Suprapubic skin (tissue), 4 donors: ENCODE measurements at regions not wholly inside any gene's neighbourhood (a gene's known extent, or its start where the extent isn't known, plus 50 kb on each side); places are given as distances from the start of the nearest gene placed in this dataset.

ENCODE experiments used
- POLR2A ChIP-seq, 2 donors: fragments of 450-650 bp; IDR thresholded peaks; one replicate each; pipeline ENCODE4 v1.6.1; 2017; ENCODE audit warnings: antibody characterized with exemption in 2 of 2, mild to moderate bottlenecking in 2 of 2, moderate library complexity in 2 of 2
- POLR2AphosphoS5 ChIP-seq, 3 donors: sonication (generic); formaldehyde crosslinking; IDR thresholded peaks; one replicate each; pipeline ENCODE4 v1.6.1; 2017; ENCODE audit warnings: antibody characterized with exemption in 3 of 3
- TF ChIP-seq, protein P1 (sequence below), 2 donors: fragments of 200-600 bp in 1 of 2; fragments of 450-650 bp in 1 of 2; sonication (generic) in 1 of 2; IDR thresholded peaks; one replicate each; pipeline ENCODE4 v1.5.1; 2016 to 2019; ENCODE audit warnings: antibody characterized with exemption in 2 of 2, mild to moderate bottlenecking in 1 of 2, moderate library complexity in 1 of 2

DNA sequence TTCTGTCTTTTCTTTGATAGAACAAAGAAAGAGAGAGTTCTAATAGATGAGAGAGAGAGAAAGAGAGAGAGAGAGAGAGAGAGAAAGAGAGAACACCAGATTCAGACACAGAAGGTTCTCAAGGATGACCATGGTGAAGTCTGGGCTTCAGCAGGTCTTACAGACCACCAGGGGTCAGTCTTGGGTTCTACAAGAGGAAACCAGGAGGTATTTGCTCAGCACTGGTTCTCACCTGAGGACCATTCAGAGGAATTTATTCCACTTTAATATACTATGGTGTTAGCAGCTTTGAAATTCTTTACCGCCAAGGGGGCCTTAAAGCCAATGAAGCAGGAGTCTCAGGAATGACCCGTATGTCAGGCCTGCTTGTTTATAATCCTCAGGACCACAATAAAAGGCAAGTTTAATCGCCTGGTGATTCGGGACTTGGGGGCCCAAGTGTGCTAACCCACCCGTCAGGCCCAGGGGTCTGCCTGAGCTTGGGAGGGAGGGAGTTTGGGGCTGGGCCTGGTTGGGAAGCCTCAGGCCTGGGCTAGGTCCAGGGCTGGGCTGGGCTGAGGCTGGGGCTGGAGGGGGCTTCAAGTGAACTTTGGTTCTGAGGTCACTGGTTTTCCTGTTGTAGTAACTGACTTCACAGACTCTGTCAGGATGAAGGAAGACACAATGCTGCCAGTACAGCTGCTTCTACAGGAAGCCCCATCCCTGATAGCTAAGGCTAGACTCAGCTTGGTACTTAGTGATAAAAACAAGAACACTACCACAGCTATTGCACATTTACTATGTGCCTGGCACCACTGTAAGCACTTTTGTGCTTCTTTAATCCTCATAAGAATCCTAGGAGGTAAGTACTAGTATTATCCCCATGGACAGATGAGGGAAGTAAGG, 179.2 kb upstream of the ZBED5 start:
- TF ChIP-seq, protein P1, sequence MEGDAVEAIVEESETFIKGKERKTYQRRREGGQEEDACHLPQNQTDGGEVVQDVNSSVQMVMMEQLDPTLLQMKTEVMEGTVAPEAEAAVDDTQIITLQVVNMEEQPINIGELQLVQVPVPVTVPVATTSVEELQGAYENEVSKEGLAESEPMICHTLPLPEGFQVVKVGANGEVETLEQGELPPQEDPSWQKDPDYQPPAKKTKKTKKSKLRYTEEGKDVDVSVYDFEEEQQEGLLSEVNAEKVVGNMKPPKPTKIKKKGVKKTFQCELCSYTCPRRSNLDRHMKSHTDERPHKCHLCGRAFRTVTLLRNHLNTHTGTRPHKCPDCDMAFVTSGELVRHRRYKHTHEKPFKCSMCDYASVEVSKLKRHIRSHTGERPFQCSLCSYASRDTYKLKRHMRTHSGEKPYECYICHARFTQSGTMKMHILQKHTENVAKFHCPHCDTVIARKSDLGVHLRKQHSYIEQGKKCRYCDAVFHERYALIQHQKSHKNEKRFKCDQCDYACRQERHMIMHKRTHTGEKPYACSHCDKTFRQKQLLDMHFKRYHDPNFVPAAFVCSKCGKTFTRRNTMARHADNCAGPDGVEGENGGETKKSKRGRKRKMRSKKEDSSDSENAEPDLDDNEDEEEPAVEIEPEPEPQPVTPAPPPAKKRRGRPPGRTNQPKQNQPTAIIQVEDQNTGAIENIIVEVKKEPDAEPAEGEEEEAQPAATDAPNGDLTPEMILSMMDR (IDR thresholded peaks at IDR 0.05), result peak; percentile 32 to 43
- no peak for TF ChIP-seq POLR2AphosphoS5 (IDR thresholded peaks at IDR 0.05)
- TF ChIP-seq POLR2A (IDR thresholded peaks at IDR 0.05), result no peak
